ENCODE measurements at regions not wholly inside any gene's neighbourhood (a gene's known extent, or its start where the extent isn't known, plus 50 kb on each side); places are given as distances from the start of the nearest gene placed in this dataset.
"Not testable (repeated sequence)": the region's sequence is repeated elsewhere in the genome, so short reads cannot be mapped to it uniquely, and the experiment has no call there.

GRCh38 chr6:9025796-9026394, 590.5 kb upstream of the SLC35B3 start:
- Histone ChIP-seq H3K4me1 (no peaks in the 10 kb centered on the region), H3K27me3 (no peaks in the 10 kb centered on the region), H3K9me3 (no peaks in the 10 kb centered on the region), H3K4me3 (no peak overlapping the region), H3K27ac (no peak overlapping the region), H3K36me3 (no peaks in the 10 kb centered on the region)
- intact Hi-C loops (cut with DNase I), result no loop called here
- DNase-seq (ENCODE audit: low spot score in 2 of 2), result no peak
- TF ChIP-seq, protein P1, sequence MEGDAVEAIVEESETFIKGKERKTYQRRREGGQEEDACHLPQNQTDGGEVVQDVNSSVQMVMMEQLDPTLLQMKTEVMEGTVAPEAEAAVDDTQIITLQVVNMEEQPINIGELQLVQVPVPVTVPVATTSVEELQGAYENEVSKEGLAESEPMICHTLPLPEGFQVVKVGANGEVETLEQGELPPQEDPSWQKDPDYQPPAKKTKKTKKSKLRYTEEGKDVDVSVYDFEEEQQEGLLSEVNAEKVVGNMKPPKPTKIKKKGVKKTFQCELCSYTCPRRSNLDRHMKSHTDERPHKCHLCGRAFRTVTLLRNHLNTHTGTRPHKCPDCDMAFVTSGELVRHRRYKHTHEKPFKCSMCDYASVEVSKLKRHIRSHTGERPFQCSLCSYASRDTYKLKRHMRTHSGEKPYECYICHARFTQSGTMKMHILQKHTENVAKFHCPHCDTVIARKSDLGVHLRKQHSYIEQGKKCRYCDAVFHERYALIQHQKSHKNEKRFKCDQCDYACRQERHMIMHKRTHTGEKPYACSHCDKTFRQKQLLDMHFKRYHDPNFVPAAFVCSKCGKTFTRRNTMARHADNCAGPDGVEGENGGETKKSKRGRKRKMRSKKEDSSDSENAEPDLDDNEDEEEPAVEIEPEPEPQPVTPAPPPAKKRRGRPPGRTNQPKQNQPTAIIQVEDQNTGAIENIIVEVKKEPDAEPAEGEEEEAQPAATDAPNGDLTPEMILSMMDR (IDR thresholded peaks at IDR 0.05), result no peak

- DNase-seq (ENCODE audit: low spot score in 2 of 2), result no peak
- Histone ChIP-seq H3K4me3 (no peak overlapping the region), H3K36me3 (no peaks in the 10 kb centered on the region), H3K9me3 (no peaks in the 10 kb centered on the region), H3K27me3 (no peaks in the 10 kb centered on the region), H3K4me1 (no peaks in the 10 kb centered on the region), H3K27ac (no peak overlapping the region)
- TF ChIP-seq, protein P1 (IDR thresholded peaks at IDR 0.05), result no peak
- intact Hi-C loops (cut with DNase I), result no loop called here
Measured at GRCh38 chr6:9025228-9025627, 589.9 kb upstream of the SLC35B3 start.

GRCh38 chr6:9024246-9024645, 588.9 kb upstream of the SLC35B3 start:
- H3K27ac ChIP-seq; H3K27me3 ChIP-seq; intact Hi-C loops (cut with DNase I); H3K9me3 ChIP-seq; H3K36me3 ChIP-seq; H3K4me1 ChIP-seq; H3K4me3 ChIP-seq; DNase-seq (ENCODE audit: low spot score in 2 of 2): not testable (repeated sequence)

GRCh38 chr6:9020001-9020400, 584.7 kb upstream of the SLC35B3 start:
- TF ChIP-seq, protein P1 (IDR thresholded peaks at IDR 0.05), result no peak
- H3K9me3 ChIP-seq, result no peaks in the 10 kb centered on the region
- H3K4me3 ChIP-seq, result no peak overlapping the region
- H3K27ac ChIP-seq, result no peak overlapping the region
- H3K27me3 ChIP-seq, result no peaks in the 10 kb centered on the region
- H3K36me3 ChIP-seq, result no peaks in the 10 kb centered on the region
- intact Hi-C loops (cut with DNase I), result no loop called here
- no peaks in the 10 kb centered on the region for H3K4me1 ChIP-seq
- no peak for DNase-seq (ENCODE audit: low spot score in 2 of 2)

DNA sequence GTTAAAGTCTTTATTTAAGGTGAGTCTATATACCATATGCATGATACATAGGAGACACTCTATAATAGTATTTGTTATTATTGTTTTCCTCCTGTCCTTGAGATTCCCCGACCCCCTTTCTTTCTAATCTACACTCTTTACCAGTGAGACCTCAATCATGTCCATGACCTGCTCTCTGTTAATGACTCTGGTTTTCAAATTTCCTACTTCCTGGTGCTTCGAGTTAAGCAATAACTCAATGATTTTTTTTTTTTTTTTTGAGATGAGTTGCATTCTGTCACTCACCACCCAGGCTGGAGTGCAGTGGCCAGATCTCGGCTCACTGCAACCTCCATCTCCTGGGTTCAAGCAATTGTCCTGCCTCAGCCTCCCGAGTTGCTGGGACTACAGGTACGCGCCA, 574.6 kb upstream of the SLC35B3 start:
- Histone ChIP-seq H3K27ac (no peak overlapping the region), H3K4me1 (no peaks in the 10 kb centered on the region), H3K27me3 (no peaks in the 10 kb centered on the region), H3K9me3 (no peaks in the 10 kb centered on the region), H3K4me3 (no peak overlapping the region), H3K36me3 (no peaks in the 10 kb centered on the region)
- intact Hi-C loops (cut with DNase I), result no loop called here
- DNase-seq (ENCODE audit: low spot score in 2 of 2), result no peak
- TF ChIP-seq, protein P1 (IDR thresholded peaks at IDR 0.05), result no peak

- intact Hi-C loops (cut with DNase I), result no loop called here
- DNase-seq (ENCODE audit: low spot score in 2 of 2), result no peak
- TF ChIP-seq, protein P1 (IDR thresholded peaks at IDR 0.05), result no peak
- no peaks in the 10 kb centered on the region for H3K4me1 ChIP-seq
- H3K27me3 ChIP-seq, result no peaks in the 10 kb centered on the region
- no peaks in the 10 kb centered on the region for H3K9me3 ChIP-seq
- H3K36me3 ChIP-seq, result no peaks in the 10 kb centered on the region
- H3K4me3 ChIP-seq, result no peak overlapping the region
- H3K27ac ChIP-seq, result no peak overlapping the region
Measured at GRCh38 chr6:9007027-9007426, 571.7 kb upstream of the SLC35B3 start.

Measured in ascending aorta (tissue), 2 donors.